ENCODE measurements at regions not wholly inside any gene's neighbourhood (a gene's known extent, or its start where the extent isn't known, plus 50 kb on each side); places are given as distances from the start of the nearest gene placed in this dataset.
"Not testable (repeated sequence)": the region's sequence is repeated elsewhere in the genome, so short reads cannot be mapped to it uniquely, and the experiment has no call there.

GRCh38 chr3:61463191-61463590 lies 98.2 kb upstream of the PTPRG start:
- WGBS (ENCODE audit: insufficient coverage): 100% methylated on average over 1 of the region's 1 CpG
- CTCF ChIA-PET: no interaction called here
- Histone ChIP-seq H3K4me3 (ENCODE audit: control insufficient read depth in 1 of 7, extremely low read depth in 1 of 7, insufficient read depth in 4 of 7, low read depth in 2 of 7, low read length in 6 of 7) (no peak overlapping the region), H3K4me1 (ENCODE audit: control extremely low read depth in 1 of 4, control insufficient read depth in 4 of 4, insufficient read depth in 4 of 4, low read length in 3 of 4) (no peaks in the 10 kb centered on the region), H3K9me3 (ENCODE audit: control extremely low read depth in 1 of 5, control insufficient read depth in 4 of 5, insufficient read depth in 2 of 5, low read depth in 1 of 5, low read length in 4 of 5) (peaks cover 0 to 3% (median 0%) of the 10 kb centered on the region in 5 experiments), H3K27me3 (replicated peaks in 2 of 5; ENCODE audit: control insufficient read depth in 4 of 5, insufficient read depth in 5 of 5, low read length in 4 of 5) (peaks cover 0 to 2% (median 0%) of the 10 kb centered on the region in 5 experiments), H3K27ac (ENCODE audit: insufficient read depth in 1 of 2, low read depth in 1 of 2, low read length in 2 of 2, poor library complexity in 1 of 2, severe bottlenecking in 2 of 2) (no peak overlapping the region), H3K36me3 (ENCODE audit: control insufficient read depth in 4 of 4, insufficient read depth in 4 of 4, low read length in 3 of 4) (no peaks in the 10 kb centered on the region)
- POLR2A ChIA-PET: no interaction called here
- no peak for DNase-seq

GRCh38 chr3:61464518-61465140 lies 96.7 kb upstream of the PTPRG start:
- 53% methylated on average over 7 of the region's 9 CpGs for whole genome bisulfite sequencing (ENCODE audit: insufficient coverage)
- Histone ChIP-seq H3K9me3 (ENCODE audit: control extremely low read depth in 1 of 5, control insufficient read depth in 4 of 5, insufficient read depth in 2 of 5, low read depth in 1 of 5, low read length in 4 of 5) (peaks cover 0 to 3% (median 0%) of the 10 kb centered on the region in 5 experiments), H3K27ac (ENCODE audit: insufficient read depth in 1 of 2, low read depth in 1 of 2, low read length in 2 of 2, poor library complexity in 1 of 2, severe bottlenecking in 2 of 2) (no peak overlapping the region), H3K4me3 (ENCODE audit: control insufficient read depth in 1 of 7, extremely low read depth in 1 of 7, insufficient read depth in 4 of 7, low read depth in 2 of 7, low read length in 6 of 7) (no peak overlapping the region), H3K4me1 (ENCODE audit: control extremely low read depth in 1 of 4, control insufficient read depth in 4 of 4, insufficient read depth in 4 of 4, low read length in 3 of 4) (no peaks in the 10 kb centered on the region), H3K36me3 (ENCODE audit: control insufficient read depth in 4 of 4, insufficient read depth in 4 of 4, low read length in 3 of 4) (no peaks in the 10 kb centered on the region), H3K27me3 (replicated peaks in 2 of 5; ENCODE audit: control insufficient read depth in 4 of 5, insufficient read depth in 5 of 5, low read length in 4 of 5) (peaks cover 0 to 2% (median 0%) of the 10 kb centered on the region in 5 experiments)
- CTCF ChIA-PET: no interaction called here
- POLR2A ChIA-PET: no interaction called here
- no peak for DNase-seq

GRCh38 chr3:61466357-61466756 lies 95.0 kb upstream of the PTPRG start:
- WGBS (ENCODE audit: insufficient coverage): no CpG with 5 or more reads among the region's 3 CpGs
- ChIA-PET POLR2A (no interaction called here), CTCF (interaction anchor here (0.6 kb wide), 1 partner anchor 469 kb away, joined by 3 read pairs; no protein-coding TSS in a partner anchor)
- H3K9me3 ChIP-seq (ENCODE audit: control extremely low read depth in 1 of 5, control insufficient read depth in 4 of 5, insufficient read depth in 2 of 5, low read depth in 1 of 5, low read length in 4 of 5): no peaks in the 10 kb centered on the region
- peaks cover 0 to 2% (median 0%) of the 10 kb centered on the region in 5 experiments for H3K27me3 ChIP-seq (replicated peaks in 2 of 5; ENCODE audit: control insufficient read depth in 4 of 5, insufficient read depth in 5 of 5, low read length in 4 of 5)
- no peaks in the 10 kb centered on the region for H3K36me3 ChIP-seq (ENCODE audit: control insufficient read depth in 4 of 4, insufficient read depth in 4 of 4, low read length in 3 of 4)
- H3K27ac ChIP-seq (ENCODE audit: insufficient read depth in 1 of 2, low read depth in 1 of 2, low read length in 2 of 2, poor library complexity in 1 of 2, severe bottlenecking in 2 of 2): no peak overlapping the region
- no peak overlapping the region for H3K4me3 ChIP-seq (ENCODE audit: control insufficient read depth in 1 of 7, extremely low read depth in 1 of 7, insufficient read depth in 4 of 7, low read depth in 2 of 7, low read length in 6 of 7)
- no peak for DNase-seq
- H3K4me1 ChIP-seq (ENCODE audit: control extremely low read depth in 1 of 4, control insufficient read depth in 4 of 4, insufficient read depth in 4 of 4, low read length in 3 of 4): no peaks in the 10 kb centered on the region

- POLR2A ChIA-PET: no interaction called here
- Histone ChIP-seq H3K27me3 (replicated peaks in 2 of 5; ENCODE audit: control insufficient read depth in 4 of 5, insufficient read depth in 5 of 5, low read length in 4 of 5) (no peaks in the 10 kb centered on the region), H3K4me3 (ENCODE audit: control insufficient read depth in 1 of 7, extremely low read depth in 1 of 7, insufficient read depth in 4 of 7, low read depth in 2 of 7, low read length in 6 of 7) (no peak overlapping the region), H3K36me3 (ENCODE audit: control insufficient read depth in 4 of 4, insufficient read depth in 4 of 4, low read length in 3 of 4) (no peaks in the 10 kb centered on the region), H3K9me3 (ENCODE audit: control extremely low read depth in 1 of 5, control insufficient read depth in 4 of 5, insufficient read depth in 2 of 5, low read depth in 1 of 5, low read length in 4 of 5) (no peaks in the 10 kb centered on the region), H3K4me1 (ENCODE audit: control extremely low read depth in 1 of 4, control insufficient read depth in 4 of 4, insufficient read depth in 4 of 4, low read length in 3 of 4) (no peaks in the 10 kb centered on the region), H3K27ac (ENCODE audit: insufficient read depth in 1 of 2, low read depth in 1 of 2, low read length in 2 of 2, poor library complexity in 1 of 2, severe bottlenecking in 2 of 2) (no peak overlapping the region)
- 60% methylated on average over 2 of the region's 4 CpGs for WGBS (ENCODE audit: insufficient coverage)
- DNase-seq: peak in 2 of 3 donors; percentile 3 to 15
- CTCF ChIA-PET: no interaction called here
Observed at GRCh38 chr3:61483997-61484396, 77.4 kb upstream of the PTPRG start.

- H3K9me3 ChIP-seq (ENCODE audit: control extremely low read depth in 1 of 5, control insufficient read depth in 4 of 5, insufficient read depth in 2 of 5, low read depth in 1 of 5, low read length in 4 of 5): no peaks in the 10 kb centered on the region
- no peaks in the 10 kb centered on the region for H3K4me1 ChIP-seq (ENCODE audit: control extremely low read depth in 1 of 4, control insufficient read depth in 4 of 4, insufficient read depth in 4 of 4, low read length in 3 of 4)
- no peaks in the 10 kb centered on the region for H3K27me3 ChIP-seq (replicated peaks in 2 of 5; ENCODE audit: control insufficient read depth in 4 of 5, insufficient read depth in 5 of 5, low read length in 4 of 5)
- no peak overlapping the region for H3K4me3 ChIP-seq (ENCODE audit: control insufficient read depth in 1 of 7, extremely low read depth in 1 of 7, insufficient read depth in 4 of 7, low read depth in 2 of 7, low read length in 6 of 7)
- CTCF ChIA-PET: no interaction called here
- WGBS (ENCODE audit: insufficient coverage): no CpG with 5 or more reads among the region's 3 CpGs
- H3K27ac ChIP-seq (ENCODE audit: insufficient read depth in 1 of 2, low read depth in 1 of 2, low read length in 2 of 2, poor library complexity in 1 of 2, severe bottlenecking in 2 of 2): no peak overlapping the region
- DNase-seq: no peak
- POLR2A ChIA-PET: no interaction called here
- H3K36me3 ChIP-seq (ENCODE audit: control insufficient read depth in 4 of 4, insufficient read depth in 4 of 4, low read length in 3 of 4): no peaks in the 10 kb centered on the region
Observed at GRCh38 chr3:61493339-61493738, 68.0 kb upstream of the PTPRG start.

GRCh38 chr3:61494309-61494708 lies 67.1 kb upstream of the PTPRG start:
- H3K4me3 ChIP-seq (ENCODE audit: control insufficient read depth in 1 of 7, extremely low read depth in 1 of 7, insufficient read depth in 4 of 7, low read depth in 2 of 7, low read length in 6 of 7); POLR2A ChIA-PET; H3K9me3 ChIP-seq (ENCODE audit: control extremely low read depth in 1 of 5, control insufficient read depth in 4 of 5, insufficient read depth in 2 of 5, low read depth in 1 of 5, low read length in 4 of 5); H3K4me1 ChIP-seq (ENCODE audit: control extremely low read depth in 1 of 4, control insufficient read depth in 4 of 4, insufficient read depth in 4 of 4, low read length in 3 of 4); H3K27ac ChIP-seq (ENCODE audit: insufficient read depth in 1 of 2, low read depth in 1 of 2, low read length in 2 of 2, poor library complexity in 1 of 2, severe bottlenecking in 2 of 2); H3K27me3 ChIP-seq (replicated peaks in 2 of 5; ENCODE audit: control insufficient read depth in 4 of 5, insufficient read depth in 5 of 5, low read length in 4 of 5); DNase-seq; CTCF ChIA-PET; H3K36me3 ChIP-seq (ENCODE audit: control insufficient read depth in 4 of 4, insufficient read depth in 4 of 4, low read length in 3 of 4): not testable (repeated sequence)
- 100% methylated on average over 2 of the region's 3 CpGs for WGBS (ENCODE audit: insufficient coverage)

- Histone ChIP-seq H3K27ac (ENCODE audit: insufficient read depth in 1 of 2, low read depth in 1 of 2, low read length in 2 of 2, poor library complexity in 1 of 2, severe bottlenecking in 2 of 2) (no peak overlapping the region), H3K9me3 (ENCODE audit: control extremely low read depth in 1 of 5, control insufficient read depth in 4 of 5, insufficient read depth in 2 of 5, low read depth in 1 of 5, low read length in 4 of 5) (no peaks in the 10 kb centered on the region), H3K27me3 (replicated peaks in 2 of 5; ENCODE audit: control insufficient read depth in 4 of 5, insufficient read depth in 5 of 5, low read length in 4 of 5) (no peaks in the 10 kb centered on the region), H3K4me1 (ENCODE audit: control extremely low read depth in 1 of 4, control insufficient read depth in 4 of 4, insufficient read depth in 4 of 4, low read length in 3 of 4) (no peaks in the 10 kb centered on the region), H3K4me3 (ENCODE audit: control insufficient read depth in 1 of 7, extremely low read depth in 1 of 7, insufficient read depth in 4 of 7, low read depth in 2 of 7, low read length in 6 of 7) (no peak overlapping the region), H3K36me3 (ENCODE audit: control insufficient read depth in 4 of 4, insufficient read depth in 4 of 4, low read length in 3 of 4) (no peaks in the 10 kb centered on the region)
- ChIA-PET CTCF (no interaction called here), POLR2A (no interaction called here)
- DNase-seq: no peak
- no CpG with 5 or more reads among the region's 2 CpGs for WGBS (ENCODE audit: insufficient coverage)
Observed at GRCh38 chr3:61497463-61497862, 63.9 kb upstream of the PTPRG start.

Measured in common myeloid progenitor, CD34-positive (primary cell).